Natural killer cell (primary cell): ENCODE measurements at regions not wholly inside any gene's neighbourhood (a gene's known extent, or its start where the extent isn't known, plus 50 kb on each side); places are given as distances from the start of the nearest gene placed in this dataset.

ENCODE experiments used
- ATAC-seq, 3 donors: fragments of 150-1000 bp in 2 of 3; fragments of 200-7000 bp in 1 of 3; cut with Tn5 transposase; 1 replicate in 1 of 3; 2 replicates in 2 of 3; pipeline ENCODE4 v1.10.0; 2021; ENCODE audit warnings: mild to moderate bottlenecking in 2 of 3, moderate library complexity in 2 of 3
- DNase-seq, 2 donors: peaks; one replicate each; pipeline versions ENCODE4 v3.0.0 to v3.0.0-alpha.2; 2013 to 2021; ENCODE audit warnings: mixed read lengths in 1 of 2
- H3K27ac ChIP-seq: one replicate; pipeline ENCODE4 v1.5.1; 2013; ENCODE audit warnings: mild to moderate bottlenecking, low read length
- H3K27me3 ChIP-seq: one replicate; pipeline ENCODE4 v1.6.1; 2013; ENCODE audit warnings: low read length; ENCODE audit not compliant: control insufficient read depth, insufficient read depth
- H3K36me3 ChIP-seq: one replicate; pipeline ENCODE4 v1.6.1; 2013; ENCODE audit warnings: low read length; ENCODE audit not compliant: control insufficient read depth, insufficient read depth
- H3K4me1 ChIP-seq: one replicate; pipeline ENCODE4 v1.6.1; 2013; ENCODE audit warnings: low read length; ENCODE audit not compliant: control insufficient read depth, insufficient read depth
- H3K4me3 ChIP-seq: one replicate; pipeline ENCODE4 v1.5.1; 2013; ENCODE audit warnings: low read length
- H3K9me3 ChIP-seq: one replicate; pipeline ENCODE4 v1.6.1; 2013; ENCODE audit warnings: low read length; ENCODE audit not compliant: control insufficient read depth, insufficient read depth
- H3K27ac Mint-ChIP-seq, 2 donors: one replicate each; pipeline ENCODE4 v1.8.0; 2022; ENCODE audit warnings: mild to moderate bottlenecking in 2 of 2, mixed read lengths in 2 of 2, moderate library complexity in 1 of 2
- H3K27me3 Mint-ChIP-seq, 2 donors: one replicate each; pipeline ENCODE4 v1.8.0; 2022; ENCODE audit warnings: low read depth in 2 of 2, mixed read lengths in 2 of 2
- H3K36me3 Mint-ChIP-seq: one replicate; pipeline ENCODE4 v1.8.0; 2022; ENCODE audit warnings: mixed read lengths
- H3K4me1 Mint-ChIP-seq, 2 donors: one replicate each; pipeline ENCODE4 v1.8.0; 2022; ENCODE audit warnings: mixed read lengths in 2 of 2
- H3K4me3 Mint-ChIP-seq: one replicate; pipeline ENCODE4 v1.8.0; 2022; ENCODE audit warnings: mild to moderate bottlenecking, moderate library complexity, mixed read lengths
- H3K9me3 Mint-ChIP-seq, 2 donors: one replicate each; pipeline ENCODE4 v1.8.0; 2022; ENCODE audit warnings: mixed read lengths in 2 of 2
- CTCF ChIP-seq: fragments of 200-600 bp; IDR thresholded peaks from one replicate; pipeline ENCODE4 v1.8.0; 2022; ENCODE audit warnings: antibody characterized with exemption
- WGBS: methylation state at CpG from one replicate; pipeline ENCODE4 v1.1.7; 2013; ENCODE audit warnings: missing lambda C conversion rate; ENCODE audit not compliant: insufficient coverage; 5-methylcytosine and 5-hydroxymethylcytosine counted together
- intact Hi-C: fragments of 100-400 bp; cut with micrococcal nuclease; formaldehyde crosslinking; loops from one replicate; pipeline ENCODE4 v1.14.2; 2022

GRCh38 chr16:61146429-61146828 lies 889.8 kb downstream of the CDH8 start:
- 33% methylated on average over 1 of the region's 1 CpG for WGBS
- H3K4me1 Mint-ChIP-seq, result no peaks in the 10 kb centered on the region
- H3K9me3 Mint-ChIP-seq, result peaks cover 10 to 16% of the 10 kb centered on the region in 2 donors

GRCh38 chr16:61131447-61131846 lies 904.8 kb downstream of the CDH8 start:
- H3K36me3 ChIP-seq, result no peaks in the 10 kb centered on the region
- peaks cover 11 to 16% of the 10 kb centered on the region in 2 donors for H3K9me3 Mint-ChIP-seq
- ATAC-seq, result no peak

More at GRCh38 chr16:61146429-61146828, 889.8 kb downstream of the CDH8 start:
- no peaks in the 10 kb centered on the region for H3K27me3 Mint-ChIP-seq
- no peaks in the 10 kb centered on the region for H3K4me1 ChIP-seq
- H3K9me3 ChIP-seq, result peaks cover 18% of the 10 kb centered on the region
- no peak overlapping the region for H3K4me3 Mint-ChIP-seq
- no peaks in the 10 kb centered on the region for H3K27me3 ChIP-seq
- no peak overlapping the region for H3K27ac ChIP-seq
- intact Hi-C loops, result no loop called here
- no peak overlapping the region for H3K4me3 ChIP-seq
- no peak for TF ChIP-seq CTCF
- ATAC-seq (no peak), DNase-seq (no peak)
- no peak overlapping the region for H3K27ac Mint-ChIP-seq
- H3K36me3 Mint-ChIP-seq, result peaks cover 8% of the 10 kb centered on the region
- H3K36me3 ChIP-seq, result no peaks in the 10 kb centered on the region

GRCh38 chr16:61128545-61129323 lies 907.5 kb downstream of the CDH8 start:
- no peaks in the 10 kb centered on the region for H3K27me3 Mint-ChIP-seq
- ATAC-seq, result no peak
- intact Hi-C loops, result no loop called here
- no peak for DNase-seq
- H3K4me1 Mint-ChIP-seq, result no peaks in the 10 kb centered on the region
- Histone ChIP-seq H3K36me3 (no peaks in the 10 kb centered on the region), H3K9me3 (peaks cover 11% of the 10 kb centered on the region), H3K27ac (no peak overlapping the region), H3K27me3 (no peaks in the 10 kb centered on the region), H3K4me3 (no peak overlapping the region), H3K4me1 (no peaks in the 10 kb centered on the region)
- H3K27ac Mint-ChIP-seq, result no peak overlapping the region
- H3K36me3 Mint-ChIP-seq, result peaks cover 21% of the 10 kb centered on the region
- H3K4me3 Mint-ChIP-seq, result no peak overlapping the region
- H3K9me3 Mint-ChIP-seq, result peaks cover 11 to 18% of the 10 kb centered on the region in 2 donors
- no peak for TF ChIP-seq CTCF
- 94% methylated on average over 53 of the region's 54 CpGs for WGBS

More at GRCh38 chr16:61131447-61131846, 904.8 kb downstream of the CDH8 start:
- Mint-ChIP-seq H3K27ac (no peak overlapping the region), H3K4me3 (no peak overlapping the region), H3K27me3 (no peaks in the 10 kb centered on the region), H3K4me1 (no peaks in the 10 kb centered on the region), H3K36me3 (peaks cover 21% of the 10 kb centered on the region)
- peaks cover 11% of the 10 kb centered on the region for H3K9me3 ChIP-seq
- TF ChIP-seq CTCF, result no peak
- no peak overlapping the region for H3K27ac ChIP-seq
- no peaks in the 10 kb centered on the region for H3K27me3 ChIP-seq
- no peak overlapping the region for H3K4me3 ChIP-seq
- no peaks in the 10 kb centered on the region for H3K4me1 ChIP-seq
- DNase-seq, result no peak
- intact Hi-C loops, result no loop called here

- Mint-ChIP-seq H3K9me3 (peaks cover 5 to 19% of the 10 kb centered on the region in 2 donors), H3K4me1 (no peaks in the 10 kb centered on the region), H3K36me3 (no peaks in the 10 kb centered on the region), H3K27ac (no peak overlapping the region), H3K4me3 (no peak overlapping the region), H3K27me3 (no peaks in the 10 kb centered on the region)
- H3K36me3 ChIP-seq, result no peaks in the 10 kb centered on the region
- ATAC-seq (no peak), DNase-seq (no peak)
- H3K4me3 ChIP-seq, result no peak overlapping the region
- H3K27ac ChIP-seq, result no peak overlapping the region
- intact Hi-C loops, result no loop called here
- peaks cover 4% of the 10 kb centered on the region for H3K9me3 ChIP-seq
- 61% methylated on average over 2 of the region's 3 CpGs for WGBS
- no peaks in the 10 kb centered on the region for H3K4me1 ChIP-seq
- H3K27me3 ChIP-seq, result no peaks in the 10 kb centered on the region
- no peak for TF ChIP-seq CTCF
Observed at GRCh38 chr16:61105544-61105943, 930.7 kb downstream of the CDH8 start.
